HG03521 (cell line): ENCODE measurements at regions not wholly inside any gene's neighbourhood (a gene's known extent, or its start where the extent isn't known, plus 50 kb on each side); places are given as distances from the start of the nearest gene placed in this dataset.
"Not testable (repeated sequence)": the region's sequence is repeated elsewhere in the genome, so short reads cannot be mapped to it uniquely, and the experiment has no call there.

Source experiments
- ATAC-seq: cut with Tn5 transposase; IDR thresholded peaks from one replicate; pipeline ENCODE4 v1.9.1; 2021; ENCODE audit warnings: mild to moderate bottlenecking, moderate library complexity; ENCODE audit not compliant: unreplicated experiment

DNA sequence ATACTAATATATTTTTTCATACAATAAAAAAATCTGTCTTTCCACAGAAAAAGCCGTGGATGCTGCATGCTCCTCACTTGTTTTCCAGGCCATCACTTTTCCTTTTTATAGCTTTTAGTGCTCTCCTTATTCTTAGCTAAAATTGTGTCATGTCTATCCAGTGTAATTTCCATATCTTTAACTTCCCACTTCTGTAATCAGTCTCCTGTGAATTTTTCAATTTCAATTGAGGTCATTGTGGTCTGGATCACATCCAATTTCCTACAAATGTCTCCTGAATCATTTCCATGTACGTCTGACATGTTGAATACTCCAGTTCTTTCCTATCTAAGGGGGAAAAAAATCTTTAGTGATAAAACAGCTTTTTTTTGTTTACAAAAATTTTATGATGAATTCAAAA, 838.2 kb upstream of the B3GALT2 start:
- no peak for ATAC-seq

DNA sequence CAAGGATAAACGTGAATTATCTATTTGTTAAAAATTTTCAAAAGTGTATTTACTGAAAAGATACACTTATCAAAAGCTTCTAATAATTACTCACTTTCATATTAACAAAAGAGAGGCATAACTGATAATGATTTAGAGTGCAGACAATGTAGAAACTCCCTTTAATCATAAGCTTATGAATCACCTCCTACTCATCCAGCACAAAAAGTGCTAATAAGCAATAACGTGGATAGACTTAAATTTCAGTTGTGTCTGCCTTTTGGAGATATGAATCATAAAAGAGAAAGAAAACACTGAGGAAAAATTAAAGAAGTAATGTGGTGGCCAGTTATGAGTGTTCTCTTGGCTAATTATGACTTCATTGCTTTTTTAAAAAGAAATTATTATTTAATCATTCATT, 827.6 kb upstream of the B3GALT2 start:
- no peak for ATAC-seq

DNA sequence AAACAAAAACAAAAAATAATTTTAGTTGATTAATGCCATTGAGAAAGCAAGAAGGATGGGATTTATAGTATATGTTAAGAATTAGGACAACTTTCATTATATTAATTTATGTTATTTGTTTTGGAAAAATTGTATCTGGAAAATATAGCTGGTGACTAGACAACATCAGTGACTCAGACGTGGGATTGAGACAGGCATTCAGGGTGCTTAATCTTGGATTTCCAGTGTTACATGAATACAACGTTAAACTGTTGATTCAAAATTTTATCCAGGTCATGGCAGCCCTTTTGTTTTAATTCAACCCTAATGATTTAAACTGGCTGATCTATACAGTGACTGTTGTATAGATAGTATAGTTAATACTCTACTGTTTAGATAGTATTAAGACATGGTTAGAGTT, 827.1 kb upstream of the B3GALT2 start:
- ATAC-seq, result no peak

DNA sequence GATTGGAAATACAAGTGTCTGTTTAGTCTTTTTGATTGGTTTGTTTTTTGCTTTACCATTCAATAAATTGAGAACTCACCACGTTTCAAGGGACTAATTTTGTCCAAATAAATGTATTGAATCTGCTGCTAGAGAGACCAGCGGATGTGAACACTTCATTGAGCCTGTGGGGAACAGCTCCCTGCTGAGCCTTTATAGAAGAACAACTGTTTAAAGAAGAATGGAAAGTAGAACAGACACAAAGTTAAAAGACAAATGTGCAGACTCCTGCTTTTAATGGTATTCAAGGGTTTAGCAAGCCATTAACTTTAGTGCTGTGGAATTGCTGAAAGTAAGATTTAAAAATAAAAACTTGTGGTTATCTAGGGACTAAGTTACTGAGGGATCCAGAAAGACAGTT, 817.7 kb upstream of the B3GALT2 start:
- no peak for ATAC-seq

DNA sequence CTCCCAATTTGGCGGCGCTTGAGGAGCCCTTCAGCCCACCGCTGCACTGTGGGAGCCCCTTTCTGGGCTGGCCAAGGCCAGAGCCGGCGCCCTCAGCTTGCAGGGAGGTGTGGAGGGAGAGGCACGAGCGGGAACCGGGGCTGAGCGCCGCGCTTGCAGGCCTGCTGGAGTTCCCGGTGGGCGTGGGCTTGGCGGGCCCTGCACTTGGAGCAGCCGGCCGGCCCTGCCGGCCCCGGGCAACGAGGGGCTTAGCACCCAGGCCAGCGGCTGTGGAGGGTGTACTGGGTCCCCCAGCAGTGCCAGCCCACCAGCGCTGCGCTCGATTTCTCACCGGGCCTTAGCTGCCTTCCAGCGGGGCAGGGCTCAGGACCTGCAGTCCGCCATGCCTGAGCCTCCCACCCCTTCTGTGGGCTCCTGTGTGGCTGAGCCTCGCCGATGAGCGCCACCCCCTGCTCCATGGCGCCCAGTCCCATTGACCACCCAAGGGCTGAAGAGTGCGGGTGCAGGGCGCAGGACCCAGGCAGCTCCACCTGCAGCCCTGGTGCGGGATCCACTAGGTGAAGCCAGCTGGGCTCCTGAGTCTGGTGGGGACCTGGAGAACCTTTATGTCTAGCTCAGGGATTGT, 815.4 kb upstream of the B3GALT2 start:
- not testable (repeated sequence) for ATAC-seq

DNA sequence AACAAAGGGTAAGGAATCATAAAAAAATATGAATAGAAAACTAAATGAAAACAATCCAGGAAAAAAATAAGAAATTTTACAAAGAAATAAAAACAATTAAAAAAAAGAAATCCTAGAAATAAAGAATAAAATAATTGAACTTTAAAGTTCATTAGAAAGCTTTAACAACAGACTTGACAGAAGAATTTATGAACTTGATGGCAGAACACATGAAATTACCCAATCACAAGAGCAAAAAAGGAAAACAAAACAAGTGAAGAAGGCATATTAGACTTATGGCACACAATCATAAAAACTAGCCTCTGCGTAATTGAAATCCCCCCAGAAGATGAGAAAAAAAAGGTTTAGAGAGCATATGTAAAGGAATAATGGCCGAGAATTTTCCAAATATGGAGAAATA, 802.5 kb upstream of the B3GALT2 start:
- ATAC-seq, result no peak

DNA sequence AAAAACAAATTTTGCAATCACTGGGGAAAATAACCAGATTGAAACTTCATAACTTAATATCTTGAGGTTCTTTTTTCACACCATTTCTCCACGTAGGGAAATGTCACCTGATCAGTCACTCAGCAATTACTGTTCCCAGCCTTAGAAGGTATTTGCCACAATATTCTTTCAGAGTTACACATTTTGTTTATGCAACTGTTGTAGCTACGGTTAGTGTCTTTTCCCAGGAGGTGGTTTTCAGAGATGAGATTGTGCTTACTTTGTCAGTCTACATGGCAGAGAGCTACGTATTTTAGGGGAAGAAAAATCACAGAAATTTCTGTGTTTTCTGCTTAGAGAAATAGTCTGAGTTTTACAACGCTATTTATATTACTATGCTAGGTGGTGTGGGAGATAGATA, 792.8 kb upstream of the B3GALT2 start:
- ATAC-seq, result no peak

DNA sequence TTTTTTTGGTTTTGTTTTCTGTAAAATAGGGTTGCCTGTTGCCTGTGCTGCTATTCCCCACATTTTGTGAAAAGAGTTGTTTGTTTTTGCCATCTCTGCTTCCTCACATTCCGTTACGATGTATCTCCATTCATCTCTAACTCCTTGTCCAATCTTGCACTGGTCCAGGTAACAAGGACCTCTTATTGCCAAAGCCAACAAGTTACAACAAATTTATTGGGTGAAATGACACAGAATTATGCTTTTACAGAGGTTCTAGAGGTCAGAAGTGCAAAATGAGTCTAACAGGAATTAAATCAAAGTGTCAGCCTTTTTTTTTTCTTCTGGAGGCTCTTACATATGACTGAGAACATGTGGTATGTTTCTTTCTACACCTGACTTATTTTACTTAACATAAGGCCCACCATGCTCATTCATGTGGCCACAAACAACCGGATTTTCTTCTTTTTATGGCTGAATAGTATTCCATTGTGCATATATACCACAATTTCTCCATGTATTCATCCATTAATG, 787.9 kb upstream of the B3GALT2 start:
- no peak for ATAC-seq

DNA sequence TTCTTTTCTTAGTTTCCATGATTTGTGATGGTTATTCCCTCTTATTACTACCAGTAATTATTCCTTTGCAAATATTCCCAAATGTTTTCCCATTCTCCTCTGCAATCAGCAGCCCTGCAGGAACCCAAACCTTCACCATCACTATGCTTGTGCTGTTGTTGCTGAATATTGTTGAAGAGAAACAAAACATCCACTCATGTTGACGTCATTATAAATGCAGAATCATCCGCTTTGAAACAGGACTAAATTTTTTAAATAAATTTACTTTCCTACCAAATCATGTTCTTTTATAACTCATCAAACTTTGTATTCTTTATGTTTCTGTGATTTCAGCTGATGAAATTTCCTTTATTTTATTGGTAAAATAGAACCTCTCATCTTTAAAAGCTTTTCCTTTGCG, 787.0 kb upstream of the B3GALT2 start:
- ATAC-seq, result no peak

DNA sequence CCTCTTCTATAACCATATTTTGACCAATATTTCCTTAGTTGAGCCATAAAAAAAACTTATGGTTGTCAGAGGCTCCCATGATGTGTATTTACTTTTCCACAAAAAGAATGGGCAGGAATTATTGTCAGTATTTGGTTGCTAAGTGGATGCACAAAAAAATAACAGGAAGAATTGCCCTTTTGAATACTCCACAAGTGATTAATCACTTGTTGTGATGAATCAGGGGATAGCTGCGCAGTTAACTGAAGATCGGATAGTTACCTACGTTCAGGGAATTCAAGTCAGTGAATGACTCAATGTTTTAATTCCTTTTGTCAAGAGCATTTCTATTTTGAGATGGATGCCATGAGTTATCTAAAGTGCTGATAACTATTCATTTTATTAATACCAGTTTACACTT, 785.2 kb upstream of the B3GALT2 start:
- ATAC-seq, result no peak

DNA sequence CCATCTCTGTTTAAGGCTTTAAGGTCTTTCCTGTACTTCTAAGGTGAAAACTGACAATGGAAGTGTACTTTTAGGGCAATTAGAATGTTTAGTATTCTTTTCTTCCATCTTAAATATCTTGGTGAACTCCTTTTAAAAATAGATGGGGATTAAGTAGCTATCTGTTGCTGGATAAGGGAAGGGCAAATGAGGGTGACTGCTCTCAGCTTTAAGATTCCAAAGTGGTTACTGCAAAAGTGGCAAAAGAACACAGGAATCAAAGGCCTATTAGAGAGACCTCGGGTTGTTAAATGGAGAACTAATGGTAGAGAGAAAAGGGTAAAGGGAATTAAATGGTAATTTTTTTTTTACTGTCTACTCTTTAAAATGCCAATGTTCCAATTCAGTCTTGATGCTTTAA, 774.1 kb upstream of the B3GALT2 start:
- ATAC-seq, result no peak

DNA sequence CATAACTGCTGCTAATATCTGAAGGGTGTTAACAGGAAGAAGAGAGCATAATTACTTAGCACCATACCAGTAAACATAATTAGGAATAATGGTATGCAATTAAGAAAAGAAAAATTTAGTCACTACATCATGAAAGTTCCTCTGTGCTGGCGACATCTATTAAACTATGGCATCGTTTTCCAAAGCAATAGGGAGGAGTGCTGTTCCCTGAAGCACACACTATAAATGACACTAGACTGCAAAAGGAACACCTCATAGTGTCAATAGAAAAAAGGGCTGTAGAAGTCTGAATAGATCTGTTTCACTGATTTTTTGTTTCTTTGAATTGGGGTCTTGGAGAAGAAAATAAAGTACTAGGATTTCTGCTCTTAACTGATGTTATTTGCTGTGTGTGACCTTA, 773.6 kb upstream of the B3GALT2 start:
- ATAC-seq, result no peak

DNA sequence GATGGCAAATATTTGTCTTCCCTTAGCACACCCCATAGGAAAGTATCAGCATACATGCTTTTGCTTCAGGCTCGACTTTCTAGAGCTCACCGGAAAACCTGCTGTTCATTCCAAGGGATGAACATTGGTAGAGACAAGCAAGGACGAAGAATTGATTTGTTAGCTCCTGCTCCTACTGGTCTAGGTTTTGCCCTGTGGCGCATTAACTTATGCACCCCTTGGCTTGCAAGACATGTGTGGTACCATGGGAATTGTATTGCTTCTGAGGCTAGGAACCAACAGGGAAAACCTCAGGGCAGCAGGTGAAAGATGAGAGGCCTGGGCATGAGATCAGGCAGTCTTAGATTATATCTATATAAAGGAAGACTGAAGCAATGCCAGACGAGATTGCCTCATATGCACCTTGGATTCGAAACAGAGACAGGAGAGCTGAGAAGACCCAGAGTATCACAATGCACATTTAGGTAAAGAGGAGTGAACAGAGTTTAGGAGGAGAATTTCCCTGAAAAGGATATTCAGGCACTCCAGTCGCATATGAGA, 771.2 kb upstream of the B3GALT2 start:
- ATAC-seq, result no peak

DNA sequence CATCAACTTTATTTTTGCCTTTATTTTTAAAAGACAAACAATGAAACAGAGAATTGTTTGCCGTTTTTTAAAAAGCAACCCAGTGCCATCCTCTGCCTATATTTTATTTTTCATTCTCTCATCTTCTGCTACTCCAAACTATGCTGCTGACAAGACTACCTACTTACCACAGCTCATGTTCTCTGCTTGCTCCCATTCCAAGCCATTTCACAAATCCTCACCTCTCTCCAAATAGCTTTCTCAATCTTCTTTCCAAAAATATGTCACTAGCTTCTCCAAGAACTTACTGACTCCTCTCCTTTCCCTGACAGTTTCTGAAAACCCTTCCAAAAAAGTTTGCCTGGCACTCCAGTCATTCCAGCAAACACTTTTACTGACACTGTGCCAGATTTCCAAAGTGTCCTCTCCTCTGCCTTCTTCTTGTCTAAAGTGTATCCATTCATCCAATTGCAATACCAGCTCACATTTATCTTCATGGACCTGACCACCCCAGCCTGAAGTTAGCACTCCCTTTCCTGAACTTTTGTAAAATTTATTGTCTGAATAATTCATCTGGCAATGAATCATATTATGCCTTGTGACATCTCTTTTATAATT, 766.5 kb upstream of the B3GALT2 start:
- no peak for ATAC-seq

DNA sequence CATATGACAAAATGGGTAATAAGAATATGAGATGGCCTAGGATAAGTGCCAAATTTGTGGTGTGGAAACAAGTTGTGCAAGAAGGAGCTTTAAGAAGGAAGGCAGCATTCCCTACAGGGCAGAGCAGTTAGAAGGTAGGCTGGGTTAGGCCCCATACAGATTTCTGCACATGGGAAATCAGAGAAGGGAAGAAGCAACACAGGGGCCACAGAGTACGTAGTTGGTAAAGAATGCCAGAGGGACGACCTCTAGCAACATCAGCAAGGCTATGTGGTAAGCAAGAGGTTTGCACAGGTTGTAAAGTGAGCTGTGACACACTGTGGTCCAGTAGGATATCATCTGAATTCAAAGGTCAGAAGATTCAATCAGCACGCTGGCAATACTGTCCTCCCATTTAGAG, 765.6 kb upstream of the B3GALT2 start:
- ATAC-seq, result no peak

DNA sequence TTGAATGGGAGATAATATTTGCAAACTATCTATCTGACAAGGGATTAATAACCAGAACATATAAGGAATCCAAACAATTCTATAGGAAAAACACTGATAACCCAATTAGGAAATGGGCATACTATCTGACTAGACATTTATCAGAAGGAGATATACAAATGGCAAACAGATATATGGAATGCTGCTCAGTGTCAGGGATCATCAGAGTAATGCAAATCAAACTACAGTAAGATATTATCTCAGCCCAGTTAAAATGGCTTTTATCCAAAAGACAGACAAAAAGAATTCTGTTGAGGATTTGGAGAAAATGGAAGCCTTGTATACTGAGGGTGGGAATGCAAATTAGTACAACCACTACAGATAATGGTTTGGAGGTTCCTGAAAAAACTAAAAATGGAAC, 758.0 kb upstream of the B3GALT2 start:
- ATAC-seq, result no peak

DNA sequence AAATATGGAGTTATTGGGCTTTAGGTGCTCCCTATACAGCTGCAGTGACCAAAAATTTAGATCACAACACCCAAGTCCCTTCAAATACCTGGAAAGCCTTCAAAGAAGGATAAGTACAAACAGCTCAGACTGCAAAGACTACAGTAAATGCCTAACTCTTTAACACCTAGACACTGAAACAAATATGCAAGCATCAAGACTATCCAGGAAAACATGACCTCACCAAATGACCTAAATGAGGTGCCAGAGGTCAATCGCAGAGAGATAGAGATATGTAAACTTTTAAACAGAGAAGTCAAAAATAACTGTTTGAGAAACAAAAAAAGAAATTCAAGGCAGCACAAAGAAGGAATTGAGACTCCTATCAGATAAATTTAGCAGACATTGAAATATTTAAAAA, 753.8 kb upstream of the B3GALT2 start:
- ATAC-seq, result no peak

DNA sequence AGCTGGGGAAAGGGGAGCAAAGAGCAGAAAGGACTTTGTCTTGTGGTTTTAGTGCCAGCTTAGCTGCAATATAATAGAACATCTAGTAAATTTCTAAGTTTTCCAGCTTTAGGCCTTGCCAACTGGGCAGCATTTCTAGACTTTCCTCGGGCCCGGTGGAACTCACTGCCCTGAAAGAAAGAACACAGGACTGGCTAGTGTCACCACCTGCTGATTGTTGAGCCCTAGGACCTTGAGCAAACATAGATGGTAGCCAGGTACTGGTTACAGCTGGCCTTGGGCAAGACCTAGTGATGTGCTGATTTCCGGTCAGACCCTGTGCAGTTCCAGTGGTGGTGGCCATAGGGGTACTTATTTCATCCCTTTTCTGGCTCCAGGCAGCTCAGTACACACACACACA, 753.2 kb upstream of the B3GALT2 start:
- no peak for ATAC-seq

DNA sequence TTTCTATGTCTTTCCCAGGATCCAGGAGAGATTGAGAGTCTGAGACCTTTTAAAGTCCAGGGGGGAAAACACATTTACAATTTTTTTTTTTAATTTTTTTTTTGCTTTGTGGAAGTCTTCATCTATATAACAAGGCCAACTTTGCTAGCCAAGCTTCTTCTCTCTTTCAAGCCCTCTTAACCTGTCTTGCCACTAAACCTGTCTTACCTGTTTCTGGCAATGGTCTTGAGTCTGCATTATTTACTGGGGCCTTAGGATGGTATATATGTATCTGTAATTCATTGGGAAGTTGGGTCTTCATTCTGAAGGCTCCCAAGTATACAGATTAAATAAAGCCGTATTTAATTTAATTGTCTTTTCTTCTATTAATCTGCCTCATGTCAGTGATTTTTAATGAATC, 750.9 kb upstream of the B3GALT2 start:
- ATAC-seq, result no peak

DNA sequence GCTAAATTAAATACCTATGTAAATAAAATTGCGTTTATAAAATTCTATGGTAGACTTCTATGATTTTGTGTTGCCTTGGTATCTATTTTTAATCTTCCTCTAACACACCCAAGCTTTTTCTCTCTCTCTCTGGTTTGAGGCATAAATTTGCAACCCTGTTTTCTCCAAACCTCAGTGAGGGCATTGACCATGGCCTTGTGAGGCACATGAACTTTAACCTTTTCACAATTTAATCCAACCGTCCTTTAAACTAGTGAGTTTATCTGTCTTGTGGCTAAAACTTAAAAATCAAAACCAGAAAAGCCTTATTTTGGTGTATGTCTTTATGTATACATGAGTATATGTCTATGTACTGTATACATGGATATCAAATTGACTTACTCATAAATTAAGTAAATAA, 746.6 kb upstream of the B3GALT2 start:
- no peak for ATAC-seq

DNA sequence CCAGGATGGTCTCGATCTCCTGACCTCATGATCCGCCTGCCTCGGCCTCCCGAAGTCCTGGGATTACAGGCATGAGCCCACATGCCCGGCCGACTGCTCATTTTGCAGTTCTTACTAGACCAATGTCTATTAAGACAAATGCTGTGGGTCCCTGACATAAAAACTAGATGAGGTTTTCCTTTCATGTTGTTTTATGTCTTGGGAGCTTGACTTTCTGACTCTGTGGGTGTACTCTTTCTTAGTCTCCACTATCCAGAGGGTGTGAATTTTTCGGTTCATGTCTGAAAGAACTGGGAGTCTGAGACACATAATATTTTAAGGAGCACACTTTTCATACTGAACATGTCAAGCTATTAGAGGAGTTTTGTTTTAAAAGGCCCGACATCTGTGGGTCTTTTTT, 744.9 kb upstream of the B3GALT2 start:
- ATAC-seq, result no peak

DNA sequence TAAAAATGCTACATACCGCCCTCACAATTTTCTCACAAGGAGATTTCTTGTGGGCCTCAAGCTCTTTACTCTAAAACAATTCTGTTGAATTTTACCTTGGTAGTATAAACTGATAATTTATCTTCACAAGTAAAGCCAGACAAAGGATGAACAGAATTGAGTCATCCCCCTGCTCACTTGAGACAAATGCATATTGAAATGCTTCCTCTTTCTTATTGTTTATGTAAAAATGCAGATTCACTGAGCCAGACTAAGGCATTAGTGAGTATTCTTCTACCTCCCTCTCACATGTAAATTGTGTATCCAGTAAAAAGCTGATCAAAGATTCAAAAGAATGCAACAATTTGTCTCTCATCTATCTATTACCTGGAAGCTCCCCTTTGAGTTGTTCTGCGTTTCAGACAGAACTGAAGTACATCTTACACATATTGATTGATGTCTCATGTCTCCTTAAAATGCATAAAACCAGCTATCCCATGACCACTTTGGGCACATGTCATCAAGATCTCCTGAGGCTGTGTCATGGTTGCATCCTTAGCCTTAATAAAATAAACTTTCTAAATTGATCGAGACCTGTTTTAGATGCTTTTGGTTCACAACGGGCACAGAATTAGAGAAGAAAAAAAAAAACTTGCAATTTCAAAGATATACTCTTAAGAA, 743.1 kb upstream of the B3GALT2 start:
- no peak for ATAC-seq
